ENCODE measurements at regions not wholly inside any gene's neighbourhood (a gene's known extent, or its start where the extent isn't known, plus 50 kb on each side); places are given as distances from the start of the nearest gene placed in this dataset.
A peak's percentile ranks its signal among the peaks of the same experiment; 100 is the strongest.

- peak; percentile 94 for TF ChIP-seq EHMT2 (IDR thresholded peaks at IDR 0.05)
- peak; percentile 84 for TF ChIP-seq TCF3 (CRISPR knock-in tag; IDR thresholded peaks at IDR 0.05)
- peak; percentile 93 for TF ChIP-seq SMARCA4 (IDR thresholded peaks at IDR 0.05)
- peak; percentile 89 for TF ChIP-seq CBFA2T3 (IDR thresholded peaks at IDR 0.05)
- TF ChIP-seq NFRKB (IDR thresholded peaks at IDR 0.05; ENCODE audit: low read depth) = 0 out of 2 replicates have a peak, but pooled peaks have one; percentile 26
- TF ChIP-seq MIER1 (IDR thresholded peaks at IDR 0.05; ENCODE audit: low read depth) = no peak
- no peak for TF ChIP-seq PYGO2 (tag; IDR thresholded peaks at IDR 0.05)
- TF ChIP-seq ZNF239 (CRISPR knock-in tag; IDR thresholded peaks at IDR 0.05) = peak; percentile 100
- TF ChIP-seq ZBTB1 (CRISPR knock-in tag; IDR thresholded peaks at IDR 0.05; ENCODE audit: borderline replicate concordance, low read depth) = no peak
- 0 out of 2 replicates have a peak, but pooled peaks have one; percentile 26 for TF ChIP-seq HMBOX1 (IDR thresholded peaks at IDR 0.05)
- TF ChIP-seq POLR2H (tag; IDR thresholded peaks at IDR 0.05; ENCODE audit: low read depth) = no peak
- TF ChIP-seq SMARCE1 (IDR thresholded peaks at IDR 0.05) = peak; percentile 79
- peak; percentile 92 for TF ChIP-seq DPF2 (IDR thresholded peaks at IDR 0.05)
- TF ChIP-seq ZNF134 (CRISPR knock-in tag; conservative IDR thresholded peaks at IDR 0.05) = no peak
- TF ChIP-seq NR1H2 (CRISPR knock-in tag; IDR thresholded peaks at IDR 0.05) = no peak
- TF ChIP-seq ZC3H8 (IDR thresholded peaks at IDR 0.05) = no peak
- TF ChIP-seq HDAC1 (IDR thresholded peaks at IDR 0.05) = peak in 1 of 2 experiments; percentile 85; a peak in 2 of 4 replicates
- TF ChIP-seq ARNT (IDR thresholded peaks at IDR 0.05) = peak; percentile 56 to 85; a peak in 1 of 4 replicates
- TF ChIP-seq POLR2B (IDR thresholded peaks at IDR 0.05; ENCODE audit: low read depth, partially characterized antibody) = no peak
- TF ChIP-seq ZNF318 (IDR thresholded peaks at IDR 0.05; ENCODE audit: borderline replicate concordance in 1 of 2, low read depth in 1 of 2) = no peak
- TF ChIP-seq NBN (IDR thresholded peaks at IDR 0.05; ENCODE audit: low read depth) = peak; percentile 66; the same call in 1 of the 2 replicates
- no peak for TF ChIP-seq ZZZ3 (IDR thresholded peaks at IDR 0.05)
- TF ChIP-seq TAL1 (IDR thresholded peaks at IDR 0.05) = peak; percentile 70
- TF ChIP-seq RFX7 (CRISPR knock-in tag; IDR thresholded peaks at IDR 0.05) = no peak
Observed at GRCh38 chr5:56288873-56289601, 55.9 kb upstream of the ANKRD55 start (continued).

All from K562 (cell line).